ENCODE measurements at regions not wholly inside any gene's neighbourhood (a gene's known extent, or its start where the extent isn't known, plus 50 kb on each side); places are given as distances from the start of the nearest gene placed in this dataset.

DNA sequence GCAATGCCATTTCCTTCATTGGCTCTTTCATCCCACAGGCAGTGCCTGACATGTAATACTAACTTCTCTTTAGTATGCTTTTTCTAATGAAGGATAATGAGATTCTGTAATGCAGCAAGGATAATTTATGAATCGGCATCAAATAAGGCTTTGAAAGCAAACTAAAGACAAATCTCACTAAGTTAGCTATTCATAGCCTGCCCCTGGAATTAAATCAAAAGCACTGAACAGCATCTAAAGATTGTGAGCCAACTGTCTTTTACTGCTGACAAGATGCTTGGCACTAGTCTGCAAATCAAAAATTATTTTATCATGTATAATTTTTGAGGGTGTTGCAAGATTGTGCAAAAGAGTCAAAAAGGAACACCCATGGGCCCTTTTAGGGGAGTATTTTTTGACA is 265.0 kb downstream of the CASP12 start:
- TF ChIP-seq, protein P1, sequence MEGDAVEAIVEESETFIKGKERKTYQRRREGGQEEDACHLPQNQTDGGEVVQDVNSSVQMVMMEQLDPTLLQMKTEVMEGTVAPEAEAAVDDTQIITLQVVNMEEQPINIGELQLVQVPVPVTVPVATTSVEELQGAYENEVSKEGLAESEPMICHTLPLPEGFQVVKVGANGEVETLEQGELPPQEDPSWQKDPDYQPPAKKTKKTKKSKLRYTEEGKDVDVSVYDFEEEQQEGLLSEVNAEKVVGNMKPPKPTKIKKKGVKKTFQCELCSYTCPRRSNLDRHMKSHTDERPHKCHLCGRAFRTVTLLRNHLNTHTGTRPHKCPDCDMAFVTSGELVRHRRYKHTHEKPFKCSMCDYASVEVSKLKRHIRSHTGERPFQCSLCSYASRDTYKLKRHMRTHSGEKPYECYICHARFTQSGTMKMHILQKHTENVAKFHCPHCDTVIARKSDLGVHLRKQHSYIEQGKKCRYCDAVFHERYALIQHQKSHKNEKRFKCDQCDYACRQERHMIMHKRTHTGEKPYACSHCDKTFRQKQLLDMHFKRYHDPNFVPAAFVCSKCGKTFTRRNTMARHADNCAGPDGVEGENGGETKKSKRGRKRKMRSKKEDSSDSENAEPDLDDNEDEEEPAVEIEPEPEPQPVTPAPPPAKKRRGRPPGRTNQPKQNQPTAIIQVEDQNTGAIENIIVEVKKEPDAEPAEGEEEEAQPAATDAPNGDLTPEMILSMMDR (IDR thresholded peaks at IDR 0.05), result no peak
- no peak for TF ChIP-seq POLR2AphosphoS5 (IDR thresholded peaks at IDR 0.05; ENCODE audit: insufficient read depth in 1 of 2, low read depth in 1 of 2)
- no peak for TF ChIP-seq POLR2A (IDR thresholded peaks at IDR 0.05)
